Mesenchymal stem cell (in vitro differentiated cells and primary cell): ENCODE measurements at regions not wholly inside any gene's neighbourhood (a gene's known extent, or its start where the extent isn't known, plus 50 kb on each side); places are given as distances from the start of the nearest gene placed in this dataset.

Source experiments
- DNase-seq: peaks from one replicate; pipeline ENCODE4 v3.0.0-alpha.2; 2013
- H2AFZ ChIP-seq: one replicate; pipeline ENCODE4 v1.6.1; 2013; ENCODE audit warnings: low read depth, mild to moderate bottlenecking, control low read depth, inconsistent platforms, low read length, moderate library complexity
- H2AK5ac ChIP-seq: 2 replicates; pipeline ENCODE4 v1.6.1; 2013; ENCODE audit warnings: low read length, moderate library complexity, mild to moderate bottlenecking, inconsistent platforms; ENCODE audit not compliant: severe bottlenecking
- H2BK120ac ChIP-seq: one replicate; pipeline ENCODE4 v1.6.1; 2013; ENCODE audit warnings: low read depth, mild to moderate bottlenecking, inconsistent platforms, low read length, moderate library complexity
- H2BK12ac ChIP-seq, 2 experiments: one replicate each; pipeline ENCODE4 v1.6.1; 2013; ENCODE audit warnings: inconsistent platforms in 2 of 2, low read length in 2 of 2, mild to moderate bottlenecking in 2 of 2, moderate library complexity in 2 of 2, control low read depth in 1 of 2
- H2BK15ac ChIP-seq: one replicate; pipeline ENCODE4 v1.6.1; 2013; ENCODE audit warnings: mild to moderate bottlenecking, low read depth, inconsistent platforms; ENCODE audit not compliant: poor library complexity, severe bottlenecking
- H2BK5ac ChIP-seq: 2 replicates; pipeline ENCODE4 v1.6.1; 2013; ENCODE audit warnings: low read depth, mild to moderate bottlenecking, low read length, control low read depth, inconsistent platforms; ENCODE audit not compliant: poor library complexity, severe bottlenecking
- H3K14ac ChIP-seq, 2 experiments: one replicate each; pipeline ENCODE4 v1.6.1; 2013; ENCODE audit warnings: inconsistent platforms in 2 of 2, low read length in 2 of 2, control low read depth in 1 of 2, mild to moderate bottlenecking in 1 of 2, moderate library complexity in 1 of 2
- H3K18ac ChIP-seq, 2 experiments: one replicate each; pipeline ENCODE4 v1.6.1; 2013; ENCODE audit warnings: inconsistent platforms in 2 of 2, low read length in 2 of 2, control low read depth in 1 of 2, low read depth in 1 of 2, mild to moderate bottlenecking in 1 of 2
- H3K23ac ChIP-seq, 2 experiments: one replicate each; pipeline ENCODE4 v1.6.1; 2013; ENCODE audit warnings: inconsistent platforms in 2 of 2, low read length in 2 of 2, mild to moderate bottlenecking in 2 of 2, moderate library complexity in 2 of 2, control low read depth in 1 of 2
- H3K27ac ChIP-seq: 2 replicates; pipeline ENCODE4 v1.5.1; 2013; ENCODE audit warnings: mild to moderate bottlenecking, moderate library complexity, low read length, control low read depth, inconsistent platforms; ENCODE audit not compliant: poor library complexity, severe bottlenecking
- H3K27me3 ChIP-seq, 2 experiments: 2 replicates each; pipeline versions ENCODE4 v1.6.1 to v1.7.0; 2013; ENCODE audit warnings: low read length in 2 of 2, mild to moderate bottlenecking in 2 of 2, moderate library complexity in 2 of 2, control low read depth in 1 of 2, inconsistent platforms in 1 of 2; ENCODE audit not compliant: control insufficient read depth in 1 of 2, insufficient read depth in 1 of 2
- H3K36me3 ChIP-seq, 2 experiments: 2 replicates each; pipeline versions ENCODE4 v1.6.1 to v1.7.0; 2013; ENCODE audit warnings: low read length in 2 of 2, control low read depth in 1 of 2, inconsistent platforms in 1 of 2, low read depth in 1 of 2, mild to moderate bottlenecking in 1 of 2; ENCODE audit not compliant: insufficient read depth in 2 of 2, control insufficient read depth in 1 of 2
- H3K4ac ChIP-seq, 2 experiments: one replicate each; pipeline ENCODE4 v1.6.1; 2013; ENCODE audit warnings: inconsistent platforms in 2 of 2, low read length in 2 of 2, mild to moderate bottlenecking in 2 of 2, moderate library complexity in 2 of 2, control low read depth in 1 of 2, low read depth in 1 of 2
- H3K4me1 ChIP-seq: 2 replicates; pipeline ENCODE4 v1.6.1; 2013; ENCODE audit warnings: low read depth, low read length, control low read depth; ENCODE audit not compliant: control insufficient read depth, insufficient read depth
- H3K4me2 ChIP-seq: 2 replicates; pipeline ENCODE4 v1.6.1; 2013; ENCODE audit warnings: low read length, mild to moderate bottlenecking, inconsistent platforms; ENCODE audit not compliant: poor library complexity, severe bottlenecking
- H3K4me3 ChIP-seq, 2 experiments: 2 replicates each; pipeline versions ENCODE4 v1.5.1 to v1.7.0; 2013; ENCODE audit warnings: low read length in 2 of 2, mild to moderate bottlenecking in 2 of 2, control low read depth in 1 of 2, low read depth in 1 of 2; ENCODE audit not compliant: insufficient read depth in 1 of 2
- H3K79me1 ChIP-seq: replicated peaks from 2 replicates; pipeline ENCODE4 v1.6.1; 2013; ENCODE audit warnings: mild to moderate bottlenecking, control low read depth, low read length, inconsistent platforms; ENCODE audit not compliant: poor library complexity, severe bottlenecking
- H3K9ac ChIP-seq: 2 replicates; pipeline ENCODE4 v1.7.0; 2013; ENCODE audit warnings: mild to moderate bottlenecking, low read length, moderate library complexity
- H3K9me3 ChIP-seq: 2 replicates; pipeline ENCODE4 v1.7.0; 2013; ENCODE audit warnings: mild to moderate bottlenecking, low read length; ENCODE audit not compliant: control insufficient read depth
- H4K8ac ChIP-seq: one replicate; pipeline ENCODE4 v1.6.1; 2013; ENCODE audit warnings: inconsistent platforms, mild to moderate bottlenecking, low read length, moderate library complexity
- H4K91ac ChIP-seq: one replicate; pipeline ENCODE4 v1.6.1; 2013; ENCODE audit warnings: mild to moderate bottlenecking, low read length, inconsistent platforms
- WGBS: methylation state at CpG from one replicate; pipeline ENCODE4 v1.1.7; 2013; ENCODE audit warnings: mixed read lengths; 5-methylcytosine and 5-hydroxymethylcytosine counted together

- H3K4me3 ChIP-seq, result no peak overlapping the region
- no peak overlapping the region for H2AK5ac ChIP-seq
- no peak overlapping the region for H3K18ac ChIP-seq
- peaks cover 2% of the 10 kb centered on the region for H3K4me1 ChIP-seq
- WGBS, result 68% methylated on average over 3 of the region's 3 CpGs
- no peak overlapping the region for H2BK5ac ChIP-seq
- H3K4me2 ChIP-seq, result no peak overlapping the region
- H3K9me3 ChIP-seq, result no peaks in the 10 kb centered on the region
- no peak overlapping the region for H2BK12ac ChIP-seq
- H3K23ac ChIP-seq, result no peak overlapping the region
- no peaks in the 10 kb centered on the region for H3K36me3 ChIP-seq
- H4K91ac ChIP-seq, result no peak overlapping the region
- no peak overlapping the region for H3K14ac ChIP-seq
- H4K8ac ChIP-seq, result no peak overlapping the region
- no peak overlapping the region for H3K27ac ChIP-seq
- H3K4ac ChIP-seq, result no peak overlapping the region
- no peak overlapping the region for H2BK15ac ChIP-seq
- no peak overlapping the region for H3K9ac ChIP-seq
- H2BK120ac ChIP-seq, result no peak overlapping the region
- no peak overlapping the region for H2AFZ ChIP-seq
- H3K27me3 ChIP-seq, result peaks cover 6 to 9% of the 10 kb centered on the region in 2 experiments
- no peak for DNase-seq
- H3K79me1 ChIP-seq, result no peaks in the 10 kb centered on the region
Observed at GRCh38 chr14:56494167-56494566, 85.4 kb upstream of the TMEM260 start.

DNA sequence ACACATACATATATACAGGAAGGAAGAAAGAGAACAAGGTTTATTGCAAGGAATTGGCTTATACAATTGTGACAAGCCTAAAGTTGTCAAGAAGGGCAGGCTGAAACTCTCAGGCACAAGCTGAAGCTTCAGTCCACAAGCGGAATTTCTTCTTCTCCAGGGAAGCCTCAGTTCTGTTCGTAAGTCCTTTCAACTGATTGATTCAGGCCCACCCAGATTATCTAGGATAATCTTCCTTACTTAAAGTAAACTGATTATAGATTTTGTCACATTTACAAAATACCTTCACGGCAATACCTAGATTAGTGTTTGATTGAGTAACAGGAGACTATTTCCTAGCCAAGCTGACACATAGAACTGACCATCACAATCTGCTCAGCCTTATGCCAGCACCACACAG, 81.5 kb upstream of the TMEM260 start:
- Histone ChIP-seq H3K18ac (no peak overlapping the region), H4K91ac (no peak overlapping the region), H2AK5ac (no peak overlapping the region), H3K4ac (no peak overlapping the region), H3K9ac (no peak overlapping the region), H2BK12ac (no peak overlapping the region), H2BK5ac (no peak overlapping the region), H3K36me3 (no peaks in the 10 kb centered on the region), H3K4me1 (no peaks in the 10 kb centered on the region), H3K79me1 (no peaks in the 10 kb centered on the region), H3K27me3 (peaks cover 6 to 11% of the 10 kb centered on the region in 2 experiments), H2BK15ac (no peak overlapping the region), H3K4me2 (no peak overlapping the region), H3K23ac (no peak overlapping the region), H3K9me3 (no peaks in the 10 kb centered on the region), H2BK120ac (no peak overlapping the region), H4K8ac (no peak overlapping the region), H3K27ac (no peak overlapping the region), H2AFZ (no peak overlapping the region), H3K14ac (no peak overlapping the region), H3K4me3 (no peak overlapping the region)
- WGBS, result 97% methylated on average over 2 of the region's 3 CpGs
- no peak for DNase-seq

- H3K4ac ChIP-seq, result no peak overlapping the region
- H3K4me2 ChIP-seq, result no peak overlapping the region
- H3K4me1 ChIP-seq, result peaks cover 2% of the 10 kb centered on the region
- peaks cover 16 to 27% of the 10 kb centered on the region in 2 experiments for H3K27me3 ChIP-seq
- H3K14ac ChIP-seq, result no peak overlapping the region
- H2AK5ac ChIP-seq, result no peak overlapping the region
- no peak overlapping the region for H3K4me3 ChIP-seq
- H2BK120ac ChIP-seq, result no peak overlapping the region
- H2AFZ ChIP-seq, result no peak overlapping the region
- no peak overlapping the region for H2BK5ac ChIP-seq
- H3K18ac ChIP-seq, result no peak overlapping the region
- no peak overlapping the region for H2BK15ac ChIP-seq
- H3K9ac ChIP-seq, result no peak overlapping the region
- H3K27ac ChIP-seq, result no peak overlapping the region
- H2BK12ac ChIP-seq, result no peak overlapping the region
- H4K8ac ChIP-seq, result no peak overlapping the region
- 28% methylated on average over 4 of the region's 5 CpGs for whole genome bisulfite sequencing
- DNase-seq, result no peak
- no peaks in the 10 kb centered on the region for H3K36me3 ChIP-seq
- no peak overlapping the region for H3K23ac ChIP-seq
- H4K91ac ChIP-seq, result no peak overlapping the region
- H3K9me3 ChIP-seq, result no peaks in the 10 kb centered on the region
- no peaks in the 10 kb centered on the region for H3K79me1 ChIP-seq
Observed at GRCh38 chr14:56501909-56502530, 77.6 kb upstream of the TMEM260 start.

DNA sequence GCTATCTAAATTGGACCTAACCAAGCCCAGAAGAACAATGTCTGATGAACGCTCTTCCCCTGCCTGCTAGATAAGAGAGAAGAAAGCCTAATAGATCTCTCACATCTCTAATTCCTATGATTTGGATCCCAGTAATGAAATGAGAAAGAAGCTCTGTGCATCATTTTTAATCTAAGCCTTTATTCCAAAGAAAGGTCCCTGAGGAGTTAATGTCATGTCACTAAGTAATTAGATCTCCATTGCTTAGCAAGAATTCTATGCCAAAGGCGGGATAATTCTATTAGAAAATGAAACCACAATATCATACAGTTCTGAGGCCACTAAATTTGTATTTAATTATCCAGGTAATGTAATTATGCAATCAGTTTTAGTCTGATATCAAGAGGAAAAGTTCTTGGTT, 74.2 kb upstream of the TMEM260 start:
- no peak overlapping the region for H2AK5ac ChIP-seq
- no peak overlapping the region for H2AFZ ChIP-seq
- H3K23ac ChIP-seq, result no peak overlapping the region
- peaks cover 2% of the 10 kb centered on the region for H3K4me1 ChIP-seq
- no peaks in the 10 kb centered on the region for H3K9me3 ChIP-seq
- no peak overlapping the region for H3K14ac ChIP-seq
- no peak overlapping the region for H4K91ac ChIP-seq
- H3K27me3 ChIP-seq, result peaks cover 21 to 30% of the 10 kb centered on the region in 2 experiments
- no peaks in the 10 kb centered on the region for H3K36me3 ChIP-seq
- no peak overlapping the region for H4K8ac ChIP-seq
- no peak for DNase-seq
- H2BK5ac ChIP-seq, result no peak overlapping the region
- WGBS, result no CpG with 5 or more reads among the region's 2 CpGs
- H3K4me2 ChIP-seq, result no peak overlapping the region
- H2BK15ac ChIP-seq, result no peak overlapping the region
- H3K27ac ChIP-seq, result no peak overlapping the region
- H2BK12ac ChIP-seq, result no peak overlapping the region
- H3K79me1 ChIP-seq, result no peaks in the 10 kb centered on the region
- no peak overlapping the region for H2BK120ac ChIP-seq
- no peak overlapping the region for H3K4ac ChIP-seq
- no peak overlapping the region for H3K9ac ChIP-seq
- no peak overlapping the region for H3K4me3 ChIP-seq
- no peak overlapping the region for H3K18ac ChIP-seq
